Activated T-cell treated with anti-CD3 and anti-CD28 coated beads, Interleukin-2, amount 50 U/mL, for 72 hours (primary cell): ENCODE measurements at regions not wholly inside any gene's neighbourhood (a gene's known extent, or its start where the extent isn't known, plus 50 kb on each side); places are given as distances from the start of the nearest gene placed in this dataset.

Experiments used
- ATAC-seq, 2 donors: fragments of 150-1000 bp; cut with Tn5 transposase; replicated peaks in 1 of 2; 2 replicates each; pipeline ENCODE4 v1.10.0; 2021; ENCODE audit warnings: moderate library complexity in 2 of 2, mild to moderate bottlenecking in 1 of 2
- DNase-seq, 2 donors: peaks; one replicate each; pipeline ENCODE4 v3.0.0; 2021 to 2022; ENCODE audit warnings: mixed read lengths in 1 of 2
- H3K27ac Mint-ChIP-seq: one replicate; pipeline ENCODE4 v1.8.0; 2022; ENCODE audit warnings: mild to moderate bottlenecking, moderate library complexity, mixed read lengths
- H3K27me3 Mint-ChIP-seq: one replicate; pipeline ENCODE4 v1.8.0; 2022; ENCODE audit warnings: low read depth, mixed read lengths
- H3K36me3 Mint-ChIP-seq, 2 donors: one replicate each; pipeline ENCODE4 v1.8.0; 2022; ENCODE audit warnings: mixed read lengths in 2 of 2, mild to moderate bottlenecking in 1 of 2; ENCODE audit not compliant: insufficient read depth in 2 of 2
- H3K4me1 Mint-ChIP-seq: one replicate; pipeline ENCODE4 v1.8.0; 2022; ENCODE audit warnings: low read depth, mixed read lengths
- H3K4me3 Mint-ChIP-seq, 2 donors: one replicate each; pipeline ENCODE4 v1.8.0; 2022; ENCODE audit warnings: mild to moderate bottlenecking in 2 of 2, mixed read lengths in 2 of 2, moderate library complexity in 2 of 2
- H3K9me3 Mint-ChIP-seq, 2 donors: one replicate each; pipeline ENCODE4 v1.8.0; 2022; ENCODE audit warnings: mixed read lengths in 2 of 2

DNA sequence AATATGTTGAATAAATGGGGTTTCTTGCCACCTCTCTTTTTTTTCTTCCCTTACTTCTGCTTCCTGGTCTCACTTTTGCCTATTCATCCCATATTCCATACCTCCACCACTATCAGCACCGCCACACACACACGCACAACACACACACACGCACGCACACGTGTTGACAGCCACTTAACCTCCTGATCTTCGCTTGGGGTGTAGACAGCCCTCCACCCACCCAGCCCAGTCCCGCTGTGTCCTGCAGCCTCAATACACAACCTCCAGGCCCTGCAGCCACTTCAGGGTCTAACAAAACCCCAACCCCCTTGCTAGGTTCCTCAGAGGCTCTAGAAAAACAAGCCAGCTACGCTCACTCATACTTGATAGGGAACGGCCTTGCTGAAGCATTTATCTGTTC, 72.3 kb downstream of the LINC00237 start:
- Mint-ChIP-seq H3K4me3 (no peak overlapping the region), H3K4me1 (no peaks in the 10 kb centered on the region), H3K27ac (no peak overlapping the region), H3K36me3 (no peaks in the 10 kb centered on the region), H3K9me3 (no peaks in the 10 kb centered on the region), H3K27me3 (peaks cover 31% of the 10 kb centered on the region)
- DNase-seq = no peak
- ATAC-seq = no peak

DNA sequence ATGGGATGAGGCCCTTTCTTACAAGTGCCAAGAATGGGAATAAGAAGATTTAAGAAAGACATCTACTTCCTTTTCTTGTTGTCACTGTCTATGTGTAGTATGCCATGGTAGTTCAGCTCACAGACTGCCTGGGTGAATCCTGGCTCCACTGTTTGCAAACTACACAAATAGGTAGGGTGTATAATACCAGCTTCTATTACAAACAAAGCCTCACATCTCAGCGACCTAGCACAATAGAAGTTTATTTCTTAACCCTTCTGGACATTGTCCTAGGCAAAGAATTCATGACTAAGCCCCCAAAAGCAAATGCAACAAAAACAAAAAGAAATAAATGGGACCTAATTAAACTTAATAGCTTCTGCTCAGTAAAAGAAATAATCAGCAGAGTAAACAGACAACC, 74.5 kb downstream of the LINC00237 start:
- ATAC-seq = no peak
- H3K27me3 Mint-ChIP-seq = peaks cover 31% of the 10 kb centered on the region
- H3K4me3 Mint-ChIP-seq = no peak overlapping the region
- H3K9me3 Mint-ChIP-seq = no peaks in the 10 kb centered on the region
- DNase-seq = no peak
- H3K27ac Mint-ChIP-seq = no peak overlapping the region
- no peaks in the 10 kb centered on the region for H3K4me1 Mint-ChIP-seq
- H3K36me3 Mint-ChIP-seq = no peaks in the 10 kb centered on the region

GRCh38 chr20:21029341-21029740, 76.8 kb downstream of the LINC00237 start:
- Mint-ChIP-seq H3K9me3 (no peaks in the 10 kb centered on the region), H3K4me1 (no peaks in the 10 kb centered on the region), H3K36me3 (no peaks in the 10 kb centered on the region), H3K27me3 (peaks cover 25% of the 10 kb centered on the region), H3K4me3 (no peak overlapping the region), H3K27ac (no peak overlapping the region)
- ATAC-seq (no peak), DNase-seq (no peak)

GRCh38 chr20:21028921-21029320, 77.2 kb downstream of the LINC00237 start:
- Mint-ChIP-seq H3K4me1 (no peaks in the 10 kb centered on the region), H3K27me3 (peaks cover 24% of the 10 kb centered on the region), H3K4me3 (no peak overlapping the region), H3K27ac (no peak overlapping the region), H3K36me3 (no peaks in the 10 kb centered on the region), H3K9me3 (no peaks in the 10 kb centered on the region)
- ATAC-seq (no peak), DNase-seq (no peak)

DNA sequence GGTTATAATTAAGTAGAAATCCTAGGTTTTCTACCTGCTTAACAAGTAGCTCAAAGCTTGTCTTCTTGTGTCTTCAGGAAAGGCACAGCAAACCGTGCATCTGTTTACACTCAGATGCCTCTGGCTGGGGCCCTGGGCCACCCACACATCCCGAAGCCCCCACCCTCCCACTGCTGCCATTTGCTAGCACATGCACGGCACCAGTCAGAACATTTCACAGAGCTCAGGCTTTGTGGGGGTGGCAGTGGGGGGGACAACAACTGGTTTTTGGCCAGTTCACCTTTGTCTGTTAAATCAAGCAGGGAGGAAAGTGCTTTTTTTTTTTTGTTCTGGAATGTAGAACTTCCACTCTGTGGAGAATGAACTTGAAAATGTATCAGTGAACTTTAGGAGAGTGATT, 77.7 kb downstream of the LINC00237 start:
- Mint-ChIP-seq H3K36me3 (no peaks in the 10 kb centered on the region), H3K27me3 (peaks cover 24% of the 10 kb centered on the region), H3K4me1 (no peaks in the 10 kb centered on the region), H3K4me3 (no peak overlapping the region), H3K9me3 (no peaks in the 10 kb centered on the region), H3K27ac (no peak overlapping the region)
- DNase-seq = no peak
- ATAC-seq = no peak

- DNase-seq (no peak), ATAC-seq (no peak)
- Mint-ChIP-seq H3K36me3 (no peaks in the 10 kb centered on the region), H3K4me1 (no peaks in the 10 kb centered on the region), H3K27me3 (peaks cover 24% of the 10 kb centered on the region), H3K9me3 (no peaks in the 10 kb centered on the region), H3K4me3 (no peak overlapping the region), H3K27ac (no peak overlapping the region)
Observed at GRCh38 chr20:21027569-21027968, 78.6 kb downstream of the LINC00237 start.

GRCh38 chr20:21026951-21027350, 79.2 kb downstream of the LINC00237 start:
- no peak overlapping the region for H3K27ac Mint-ChIP-seq
- no peak overlapping the region for H3K4me3 Mint-ChIP-seq
- ATAC-seq (no peak), DNase-seq (no peak)
- no peaks in the 10 kb centered on the region for H3K4me1 Mint-ChIP-seq
- no peaks in the 10 kb centered on the region for H3K9me3 Mint-ChIP-seq
- peaks cover 24% of the 10 kb centered on the region for H3K27me3 Mint-ChIP-seq
- no peaks in the 10 kb centered on the region for H3K36me3 Mint-ChIP-seq

DNA sequence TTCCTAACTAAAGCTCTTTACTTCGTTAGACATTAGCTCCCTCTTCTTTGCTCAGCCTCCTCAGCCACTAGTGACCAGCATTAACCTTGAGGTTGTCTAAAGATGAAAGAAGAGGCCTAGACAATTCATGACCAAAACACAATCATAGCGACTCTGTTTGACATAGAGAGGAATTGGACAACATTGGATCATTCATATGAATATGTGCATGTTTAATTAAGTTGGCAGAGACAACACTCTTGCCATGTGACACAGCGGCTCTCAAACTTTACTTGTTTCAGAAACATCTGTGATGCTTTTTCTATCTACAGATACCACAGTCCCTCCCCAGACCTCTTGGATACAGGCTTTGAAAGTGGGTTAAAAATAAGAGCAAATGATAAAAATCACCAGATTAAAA, 81.7 kb downstream of the LINC00237 start:
- no peaks in the 10 kb centered on the region for H3K4me1 Mint-ChIP-seq
- ATAC-seq = no peak
- no peak overlapping the region for H3K27ac Mint-ChIP-seq
- no peak for DNase-seq
- H3K36me3 Mint-ChIP-seq = no peaks in the 10 kb centered on the region
- H3K4me3 Mint-ChIP-seq = no peak overlapping the region
- H3K9me3 Mint-ChIP-seq = no peaks in the 10 kb centered on the region
- peaks cover 24% of the 10 kb centered on the region for H3K27me3 Mint-ChIP-seq

DNA sequence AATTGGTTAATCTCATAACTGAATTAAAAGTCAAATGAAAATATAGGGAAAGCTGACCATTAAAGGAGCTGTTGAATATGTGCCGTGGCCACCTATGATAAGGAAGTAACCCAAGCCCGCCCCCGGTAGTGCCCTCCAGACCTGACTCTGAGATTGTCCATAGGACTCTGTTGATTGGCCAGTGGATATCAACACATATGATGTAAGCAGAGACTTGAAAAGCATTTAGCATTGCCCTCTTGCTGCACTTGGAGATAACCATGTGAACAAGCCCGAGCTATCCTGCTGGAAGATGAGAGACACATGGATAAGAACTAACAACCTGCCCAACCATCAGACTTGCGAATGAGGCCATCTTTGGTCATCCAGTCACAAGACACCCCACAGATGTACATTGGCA, 83.2 kb downstream of the LINC00237 start:
- Mint-ChIP-seq H3K36me3 (no peaks in the 10 kb centered on the region), H3K27ac (no peak overlapping the region)
- ATAC-seq = no peak

GRCh38 chr20:21021472-21021790, 84.7 kb downstream of the LINC00237 start:
- Mint-ChIP-seq H3K27ac (no peak overlapping the region), H3K27me3 (peaks cover 46% of the 10 kb centered on the region), H3K4me3 (no peak overlapping the region), H3K4me1 (no peaks in the 10 kb centered on the region), H3K36me3 (no peaks in the 10 kb centered on the region), H3K9me3 (no peaks in the 10 kb centered on the region)
- DNase-seq (no peak), ATAC-seq (no peak)

More for the DNA sequence above, 83.2 kb downstream of the LINC00237 start:
- Mint-ChIP-seq H3K4me1 (no peaks in the 10 kb centered on the region), H3K4me3 (no peak overlapping the region), H3K9me3 (no peaks in the 10 kb centered on the region), H3K27me3 (peaks cover 34% of the 10 kb centered on the region)
- DNase-seq = no peak

- Mint-ChIP-seq H3K4me3 (no peak overlapping the region), H3K4me1 (no peaks in the 10 kb centered on the region), H3K27me3 (peaks cover 49% of the 10 kb centered on the region), H3K36me3 (no peaks in the 10 kb centered on the region), H3K27ac (no peak overlapping the region), H3K9me3 (no peaks in the 10 kb centered on the region)
- no peak for ATAC-seq
- DNase-seq = no peak
Observed at GRCh38 chr20:21020659-21021471, 85.3 kb downstream of the LINC00237 start.

- ATAC-seq (no peak), DNase-seq (no peak)
- H3K4me1 Mint-ChIP-seq = no peaks in the 10 kb centered on the region
- no peaks in the 10 kb centered on the region for H3K9me3 Mint-ChIP-seq
- H3K27ac Mint-ChIP-seq = no peak overlapping the region
- no peak overlapping the region for H3K4me3 Mint-ChIP-seq
- H3K36me3 Mint-ChIP-seq = no peaks in the 10 kb centered on the region
- peaks cover 49% of the 10 kb centered on the region for H3K27me3 Mint-ChIP-seq
Observed at GRCh38 chr20:21019814-21020658, 86.1 kb downstream of the LINC00237 start.

- Mint-ChIP-seq H3K4me3 (no peak overlapping the region), H3K4me1 (no peaks in the 10 kb centered on the region), H3K27me3 (peaks cover 49% of the 10 kb centered on the region), H3K36me3 (no peaks in the 10 kb centered on the region), H3K9me3 (no peaks in the 10 kb centered on the region), H3K27ac (no peak overlapping the region)
- ATAC-seq (no peak), DNase-seq (no peak)
Observed at GRCh38 chr20:21019468-21019813, 86.7 kb downstream of the LINC00237 start.

DNA sequence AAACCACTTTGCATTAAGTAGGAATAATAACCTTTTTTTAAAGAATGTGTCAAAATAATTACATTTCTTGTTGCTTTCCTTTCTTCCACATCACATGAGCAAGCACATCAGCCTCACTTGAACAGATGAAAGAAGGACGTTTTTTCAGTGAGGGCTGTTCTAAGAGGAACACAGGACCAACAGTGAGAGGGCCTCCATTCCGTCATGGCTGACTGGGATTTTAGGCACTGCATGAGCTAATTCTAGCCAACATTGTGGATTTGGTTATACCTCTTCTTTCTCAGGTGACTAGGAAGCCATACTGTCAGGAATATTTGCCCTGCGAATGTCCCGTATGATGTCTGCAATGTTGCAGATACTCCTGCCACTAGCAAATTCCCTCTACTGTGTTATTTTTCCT, 87.6 kb downstream of the LINC00237 start:
- Mint-ChIP-seq H3K27ac (no peak overlapping the region), H3K4me3 (no peak overlapping the region), H3K9me3 (no peaks in the 10 kb centered on the region), H3K36me3 (no peaks in the 10 kb centered on the region), H3K27me3 (peaks cover 49% of the 10 kb centered on the region), H3K4me1 (no peaks in the 10 kb centered on the region)
- DNase-seq = no peak
- ATAC-seq = no peak
